ENCODE measurements at regions not wholly inside any gene's neighbourhood (a gene's known extent, or its start where the extent isn't known, plus 50 kb on each side); places are given as distances from the start of the nearest gene placed in this dataset.

DNA sequence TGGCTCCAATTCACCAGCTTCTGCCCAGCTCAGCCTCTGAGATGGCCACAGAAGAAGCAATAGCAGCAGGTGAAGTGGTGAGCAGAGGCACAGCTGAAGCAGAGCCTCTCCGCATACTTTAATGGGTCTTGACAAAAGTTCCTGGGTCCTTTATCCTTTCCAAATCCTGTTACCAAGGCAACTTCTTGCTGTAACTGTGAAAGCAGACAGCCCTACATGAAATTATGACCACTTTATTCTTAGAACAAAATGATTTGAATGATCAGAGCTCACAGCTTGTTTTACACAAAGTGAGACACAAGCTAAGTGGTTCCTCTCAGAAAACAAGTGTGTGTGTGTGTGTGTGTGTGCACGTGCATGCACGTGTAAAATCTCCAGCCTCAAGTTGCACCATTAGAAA lies 245.6 kb downstream of the HTR7 start:
- intact Hi-C loops (cut with DNase I), result no loop called here
- TF ChIP-seq CTCF (IDR thresholded peaks at IDR 0.05), result no peak
- no peak for TF ChIP-seq POLR2AphosphoS5 (IDR thresholded peaks at IDR 0.05; ENCODE audit: insufficient read depth in 1 of 2, low read depth in 1 of 2)
- no peak for TF ChIP-seq POLR2A (IDR thresholded peaks at IDR 0.05)
- H3K4me1 ChIP-seq, result no peaks in the 10 kb centered on the region
- DNase-seq (ENCODE audit: extremely low spot score in 2 of 2), result no peak
- no peaks in the 10 kb centered on the region for H3K36me3 ChIP-seq
- H3K27me3 ChIP-seq, result no peaks in the 10 kb centered on the region
- no peak overlapping the region for H3K4me3 ChIP-seq
- H3K9me3 ChIP-seq, result no peaks in the 10 kb centered on the region
- H3K27ac ChIP-seq, result no peak overlapping the region

DNA sequence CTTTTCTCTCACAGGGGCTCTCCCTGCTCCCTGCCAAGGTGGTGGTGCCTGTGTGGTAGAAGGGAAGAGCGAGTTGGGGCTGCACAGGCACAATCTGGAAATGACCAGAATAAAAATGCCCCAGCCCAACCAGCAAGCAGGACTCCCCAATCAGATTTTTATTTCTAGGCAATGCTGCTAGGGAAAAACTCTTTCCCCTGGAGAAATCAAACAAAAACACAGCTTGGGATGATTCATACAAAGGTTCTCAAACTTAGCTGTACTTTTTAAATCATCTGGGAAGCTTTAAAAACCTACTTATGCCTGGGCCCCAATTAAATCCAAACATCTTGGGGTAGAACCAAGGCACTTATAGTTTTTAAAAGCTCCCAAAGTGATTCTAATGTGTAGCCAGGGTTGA lies 243.2 kb downstream of the HTR7 start:
- Histone ChIP-seq H3K36me3 (no peaks in the 10 kb centered on the region), H3K9me3 (no peaks in the 10 kb centered on the region), H3K4me1 (no peaks in the 10 kb centered on the region), H3K4me3 (no peak overlapping the region), H3K27ac (no peak overlapping the region), H3K27me3 (no peaks in the 10 kb centered on the region)
- intact Hi-C loops (cut with DNase I), result no loop called here
- no peak for DNase-seq (ENCODE audit: extremely low spot score in 2 of 2)
- no peak for TF ChIP-seq POLR2AphosphoS5 (IDR thresholded peaks at IDR 0.05; ENCODE audit: insufficient read depth in 1 of 2, low read depth in 1 of 2)
- no peak for TF ChIP-seq POLR2A (IDR thresholded peaks at IDR 0.05)
- TF ChIP-seq CTCF (IDR thresholded peaks at IDR 0.05), result no peak

DNA sequence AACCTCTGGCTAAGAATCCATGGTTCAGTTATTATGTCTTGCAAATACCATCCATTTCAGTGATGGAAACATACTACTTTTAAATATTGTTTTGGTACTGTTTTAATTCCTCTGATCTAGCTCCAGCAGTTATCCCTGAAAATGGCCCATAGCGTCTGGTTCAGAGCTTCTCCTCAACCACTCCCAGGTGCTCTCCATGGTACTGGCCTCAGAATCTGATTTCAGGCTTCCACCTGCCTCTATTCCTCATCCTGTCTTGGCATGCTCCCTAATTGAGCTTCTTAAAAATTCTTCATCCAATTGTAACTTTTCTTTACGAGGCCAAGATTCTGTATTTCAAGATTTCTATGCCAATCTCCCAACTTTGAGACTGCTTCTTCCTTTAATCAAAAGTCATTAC lies 236.3 kb downstream of the HTR7 start:
- H3K4me3 ChIP-seq, result no peak overlapping the region
- intact Hi-C loops (cut with DNase I), result no loop called here
- H3K9me3 ChIP-seq, result no peaks in the 10 kb centered on the region
- H3K4me1 ChIP-seq, result no peaks in the 10 kb centered on the region
- no peak for TF ChIP-seq CTCF (IDR thresholded peaks at IDR 0.05)
- no peak for TF ChIP-seq POLR2AphosphoS5 (IDR thresholded peaks at IDR 0.05; ENCODE audit: insufficient read depth in 1 of 2, low read depth in 1 of 2)
- no peak for TF ChIP-seq POLR2A (IDR thresholded peaks at IDR 0.05)
- no peaks in the 10 kb centered on the region for H3K27me3 ChIP-seq
- no peak overlapping the region for H3K27ac ChIP-seq
- no peak for DNase-seq (ENCODE audit: extremely low spot score in 2 of 2)
- H3K36me3 ChIP-seq, result no peaks in the 10 kb centered on the region

DNA sequence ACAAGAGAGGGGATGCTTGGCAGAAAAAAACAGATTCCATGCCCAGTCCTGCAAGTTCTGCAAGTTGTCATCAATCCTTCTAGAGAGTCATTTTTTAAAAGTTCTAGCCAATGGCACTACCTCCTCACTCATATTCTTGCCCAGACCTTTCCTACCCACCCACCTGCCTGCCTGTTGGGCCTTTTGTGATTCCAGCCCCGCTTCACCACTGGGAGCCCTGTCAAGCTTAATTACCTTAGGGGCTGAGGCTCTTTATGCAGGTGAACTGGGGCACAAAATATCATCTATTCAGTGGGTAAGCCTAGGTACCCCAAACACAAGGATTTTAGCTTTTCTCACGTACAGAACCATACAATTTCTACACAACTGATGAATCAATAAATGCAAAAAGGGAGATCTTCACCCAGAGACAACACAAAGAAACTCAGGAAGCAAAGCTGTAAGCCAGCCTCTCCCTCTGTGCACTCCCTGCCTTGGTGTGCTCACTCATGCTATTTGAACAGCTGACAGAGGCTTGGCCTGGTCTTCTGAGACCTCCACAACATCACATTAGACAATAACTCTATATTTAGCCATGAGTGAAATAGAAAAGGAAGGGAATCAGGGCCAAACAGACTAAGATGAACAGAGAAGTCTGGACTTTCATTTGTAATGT lies 222.6 kb downstream of the HTR7 start:
- no peaks in the 10 kb centered on the region for H3K36me3 ChIP-seq
- TF ChIP-seq POLR2AphosphoS5 (IDR thresholded peaks at IDR 0.05; ENCODE audit: insufficient read depth in 1 of 2, low read depth in 1 of 2) (no peak), POLR2A (IDR thresholded peaks at IDR 0.05) (no peak), CTCF (IDR thresholded peaks at IDR 0.05) (no peak)
- H3K4me3 ChIP-seq, result no peak overlapping the region
- no peaks in the 10 kb centered on the region for H3K9me3 ChIP-seq
- intact Hi-C loops (cut with DNase I), result no loop called here
- DNase-seq (ENCODE audit: extremely low spot score in 2 of 2), result no peak
- H3K4me1 ChIP-seq, result no peaks in the 10 kb centered on the region
- no peak overlapping the region for H3K27ac ChIP-seq
- H3K27me3 ChIP-seq, result no peaks in the 10 kb centered on the region

GRCh38 chr10:90640756-90641155 lies 217.1 kb downstream of the HTR7 start:
- TF ChIP-seq POLR2AphosphoS5 (IDR thresholded peaks at IDR 0.05; ENCODE audit: insufficient read depth in 1 of 2, low read depth in 1 of 2) (no peak), POLR2A (IDR thresholded peaks at IDR 0.05) (no peak), CTCF (IDR thresholded peaks at IDR 0.05) (no peak)
- intact Hi-C loops (cut with DNase I), result no loop called here
- DNase-seq (ENCODE audit: extremely low spot score in 2 of 2), result no peak
- no peak overlapping the region for H3K4me3 ChIP-seq
- no peaks in the 10 kb centered on the region for H3K36me3 ChIP-seq
- peaks cover 10% of the 10 kb centered on the region for H3K4me1 ChIP-seq
- H3K27ac ChIP-seq, result no peak overlapping the region
- H3K27me3 ChIP-seq, result no peaks in the 10 kb centered on the region
- H3K9me3 ChIP-seq, result no peaks in the 10 kb centered on the region

All from vagina (tissue), 2 donors.